OCI-LY1 (cell line): ENCODE measurements at regions not wholly inside any gene's neighbourhood (a gene's known extent, or its start where the extent isn't known, plus 50 kb on each side); places are given as distances from the start of the nearest gene placed in this dataset.

Experiments used
- H2AFZ ChIP-seq: fragments of 200-600 bp; sonication (generic), shearing (Covaris generic); 2 replicates; pipeline ENCODE4 v1.6.0; 2014; ENCODE audit warnings: antibody characterized with exemption, mild to moderate bottlenecking, low read length
- H3F3A ChIP-seq: fragments of 200-600 bp; sonication (generic), shearing (Covaris generic); 2 replicates; pipeline ENCODE4 v1.6.0; 2014; ENCODE audit warnings: mild to moderate bottlenecking, antibody characterized with exemption, low read length, moderate library complexity; ENCODE audit not compliant: insufficient read depth
- H3K27ac ChIP-seq: fragments of 200-600 bp; sonication (generic); 2 replicates; pipeline ENCODE4 v1.5.1; 2014; ENCODE audit warnings: low read length, mixed run types, mild to moderate bottlenecking, low read depth; ENCODE audit not compliant: poor library complexity, severe bottlenecking
- H3K27me3 ChIP-seq: fragments of 200-600 bp; sonication (generic); 2 replicates; pipeline ENCODE4 v1.6.0; 2014; ENCODE audit warnings: antibody characterized with exemption, mild to moderate bottlenecking, low read length, moderate library complexity; ENCODE audit not compliant: insufficient read depth
- H3K36me3 ChIP-seq: fragments of 200-600 bp; sonication (generic); 2 replicates; pipeline ENCODE4 v1.6.1; 2014; ENCODE audit warnings: mild to moderate bottlenecking, antibody characterized with exemption, low read length, moderate library complexity, mixed read lengths; ENCODE audit not compliant: insufficient read depth
- H3K4me1 ChIP-seq: fragments of 200-600 bp; sonication (generic); 2 replicates; pipeline ENCODE4 v1.5.1; 2014; ENCODE audit warnings: mild to moderate bottlenecking, low read length, moderate library complexity; ENCODE audit not compliant: insufficient read depth, severe bottlenecking
- H3K4me2 ChIP-seq: fragments of 200-600 bp; sonication (generic), shearing (Covaris generic); 2 replicates; pipeline ENCODE4 v1.6.1; 2014; ENCODE audit warnings: low read length
- H3K4me3 ChIP-seq: fragments of 200-600 bp; sonication (generic); 2 replicates; pipeline ENCODE4 v1.5.1; 2014; ENCODE audit warnings: low read length, low read depth, mild to moderate bottlenecking, mixed read lengths; ENCODE audit not compliant: poor library complexity, severe bottlenecking
- H3K79me2 ChIP-seq: fragments of 200-600 bp; shearing (Covaris generic); 2 replicates; pipeline ENCODE4 v1.6.1; 2016; ENCODE audit warnings: mixed run types, low read length, mixed read lengths; ENCODE audit not compliant: insufficient read depth
- H3K9ac ChIP-seq: fragments of 200-600 bp; sonication (generic), shearing (Covaris generic); 2 replicates; pipeline ENCODE4 v1.6.1; 2014; ENCODE audit warnings: mild to moderate bottlenecking, low read length, mixed read lengths
- H3K9me2 ChIP-seq: fragments of 200-600 bp; sonication (generic), shearing (Covaris generic); 2 replicates; pipeline ENCODE4 v1.6.1; 2014; ENCODE audit warnings: low read depth, mild to moderate bottlenecking, low read length, mixed read lengths
- H3K9me3 ChIP-seq: fragments of 200-600 bp; shearing (Covaris generic); 2 replicates; pipeline ENCODE4 v1.6.1; 2014; ENCODE audit warnings: low read length, mixed read lengths
- H4K20me1 ChIP-seq: fragments of 200-600 bp; sonication (generic), shearing (Covaris generic); 2 replicates; pipeline ENCODE4 v1.6.0; 2016; ENCODE audit warnings: mild to moderate bottlenecking, low read length; ENCODE audit not compliant: insufficient read depth
- EZH2 ChIP-seq: fragments of 200-600 bp; sonication (generic), shearing (Covaris generic); IDR thresholded peaks from 2 replicates; pipeline ENCODE4 v1.8.0; 2017; ENCODE audit warnings: borderline replicate concordance, mixed run types, mild to moderate bottlenecking, antibody characterized with exemption, low read length, moderate library complexity, mixed read lengths
- TF ChIP-seq, protein P1 (sequence below): fragments of 200-600 bp; sonication (generic), shearing (Covaris generic); IDR thresholded peaks from 2 replicates; pipeline ENCODE4 v1.5.1; 2017; ENCODE audit warnings: mild to moderate bottlenecking, antibody characterized with exemption, low read length, moderate library complexity, mixed read lengths

DNA sequence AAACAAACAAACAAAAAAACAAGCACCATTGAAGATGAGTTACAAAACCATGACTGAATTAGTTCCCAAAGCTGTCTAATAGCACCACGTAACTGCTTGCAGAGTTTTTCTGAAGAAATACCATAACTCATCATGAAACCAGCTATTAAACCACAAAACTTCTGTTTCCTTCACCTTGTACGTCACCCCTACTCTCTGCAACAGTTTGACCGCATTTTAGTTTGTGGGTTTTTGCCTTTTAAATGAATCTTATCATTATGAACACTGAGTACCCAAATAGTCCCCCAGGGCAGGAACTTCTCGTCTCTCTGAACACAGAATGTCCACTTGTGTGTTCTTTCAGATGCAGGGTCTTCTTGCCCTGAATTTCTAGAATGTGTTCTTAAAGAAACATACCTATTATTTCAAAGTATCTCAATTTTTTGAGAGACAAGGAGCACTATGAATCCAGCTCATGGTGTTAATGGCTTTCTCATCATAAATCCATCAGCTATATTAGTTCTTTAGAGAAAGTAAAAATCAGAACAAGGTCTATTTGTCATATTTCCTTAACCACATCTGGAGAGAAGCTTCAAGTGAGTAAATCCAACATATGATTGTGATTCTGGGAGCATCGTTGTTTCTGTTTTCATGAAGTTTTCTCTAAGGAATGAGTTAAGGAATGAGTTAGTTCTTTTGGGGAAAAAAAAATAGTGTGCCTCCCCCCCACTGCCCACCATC, 210.6 kb downstream of the AUH start:
- Histone ChIP-seq H3K79me2 (no peaks in the 10 kb centered on the region), H3K4me2 (no peak overlapping the region), H3K9me3 (no peaks in the 10 kb centered on the region), H3K27me3 (no peaks in the 10 kb centered on the region), H3K9ac (no peak overlapping the region), H3F3A (no peaks in the 10 kb centered on the region), H3K4me1 (no peaks in the 10 kb centered on the region), H4K20me1 (no peaks in the 10 kb centered on the region), H3K36me3 (no peaks in the 10 kb centered on the region), H3K9me2 (no peaks in the 10 kb centered on the region), H2AFZ (no peak overlapping the region), H3K27ac (no peak overlapping the region), H3K4me3 (no peak overlapping the region)
- TF ChIP-seq, protein P1, sequence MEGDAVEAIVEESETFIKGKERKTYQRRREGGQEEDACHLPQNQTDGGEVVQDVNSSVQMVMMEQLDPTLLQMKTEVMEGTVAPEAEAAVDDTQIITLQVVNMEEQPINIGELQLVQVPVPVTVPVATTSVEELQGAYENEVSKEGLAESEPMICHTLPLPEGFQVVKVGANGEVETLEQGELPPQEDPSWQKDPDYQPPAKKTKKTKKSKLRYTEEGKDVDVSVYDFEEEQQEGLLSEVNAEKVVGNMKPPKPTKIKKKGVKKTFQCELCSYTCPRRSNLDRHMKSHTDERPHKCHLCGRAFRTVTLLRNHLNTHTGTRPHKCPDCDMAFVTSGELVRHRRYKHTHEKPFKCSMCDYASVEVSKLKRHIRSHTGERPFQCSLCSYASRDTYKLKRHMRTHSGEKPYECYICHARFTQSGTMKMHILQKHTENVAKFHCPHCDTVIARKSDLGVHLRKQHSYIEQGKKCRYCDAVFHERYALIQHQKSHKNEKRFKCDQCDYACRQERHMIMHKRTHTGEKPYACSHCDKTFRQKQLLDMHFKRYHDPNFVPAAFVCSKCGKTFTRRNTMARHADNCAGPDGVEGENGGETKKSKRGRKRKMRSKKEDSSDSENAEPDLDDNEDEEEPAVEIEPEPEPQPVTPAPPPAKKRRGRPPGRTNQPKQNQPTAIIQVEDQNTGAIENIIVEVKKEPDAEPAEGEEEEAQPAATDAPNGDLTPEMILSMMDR = no peak
- TF ChIP-seq EZH2 = no peak

DNA sequence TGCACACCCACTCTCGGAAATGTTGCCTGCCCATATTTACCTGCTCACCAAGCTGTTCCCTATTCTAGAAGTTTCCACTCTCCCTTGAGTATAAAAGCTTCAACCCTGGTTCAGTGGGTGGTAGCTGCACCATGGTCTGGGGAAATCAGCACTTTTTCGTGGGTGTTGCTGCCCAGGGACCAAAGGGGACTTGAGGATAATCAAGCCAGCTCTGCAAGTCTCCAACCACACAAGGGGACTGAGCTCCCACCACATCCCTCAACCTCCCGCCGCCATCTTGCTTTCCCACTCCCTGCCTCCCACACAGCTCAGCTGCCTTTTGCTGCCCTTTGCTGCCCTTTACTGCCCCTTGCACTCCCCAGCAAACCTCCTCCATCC, 210.0 kb downstream of the AUH start:
- Histone ChIP-seq H3K27ac (no peak overlapping the region), H3F3A (no peaks in the 10 kb centered on the region), H3K4me2 (no peak overlapping the region), H2AFZ (no peak overlapping the region), H4K20me1 (no peaks in the 10 kb centered on the region), H3K4me3 (no peak overlapping the region), H3K4me1 (no peaks in the 10 kb centered on the region), H3K79me2 (no peaks in the 10 kb centered on the region), H3K36me3 (no peaks in the 10 kb centered on the region), H3K9ac (no peak overlapping the region), H3K9me2 (no peaks in the 10 kb centered on the region), H3K9me3 (no peaks in the 10 kb centered on the region), H3K27me3 (0 out of 2 replicates have a peak, but pooled peaks cover under 1% of the 10 kb centered on the region)
- TF ChIP-seq, protein P1 = no peak
- no peak for TF ChIP-seq EZH2

DNA sequence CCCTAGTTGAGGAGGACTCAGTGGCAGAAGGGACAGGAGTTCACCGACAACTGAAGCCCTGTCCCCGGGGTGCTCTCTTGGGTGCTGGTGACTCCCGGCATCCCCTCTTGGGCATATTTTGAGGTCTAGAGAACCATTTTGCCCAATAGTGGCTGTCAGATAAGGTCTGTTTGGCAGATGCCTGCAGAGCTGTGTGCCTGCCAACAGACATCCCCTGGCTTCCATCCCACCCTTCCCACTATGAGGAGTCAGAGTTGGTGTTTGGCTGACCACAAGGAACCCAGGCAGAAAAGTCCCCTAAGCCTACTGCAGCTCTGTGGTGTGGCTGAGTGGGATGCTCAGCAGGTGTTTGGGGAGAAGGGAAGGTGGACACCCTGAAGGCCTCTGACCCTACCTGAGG, 207.0 kb downstream of the AUH start:
- Histone ChIP-seq H2AFZ (no peak overlapping the region), H3K36me3 (no peaks in the 10 kb centered on the region), H3K4me1 (no peaks in the 10 kb centered on the region), H3K9ac (no peak overlapping the region), H3K27ac (no peak overlapping the region), H3K4me3 (no peak overlapping the region), H3K4me2 (no peak overlapping the region), H3F3A (no peaks in the 10 kb centered on the region), H3K27me3 (0 out of 2 replicates have a peak, but pooled peaks cover 3% of the 10 kb centered on the region), H4K20me1 (no peaks in the 10 kb centered on the region), H3K79me2 (no peaks in the 10 kb centered on the region), H3K9me3 (no peaks in the 10 kb centered on the region), H3K9me2 (no peaks in the 10 kb centered on the region)
- no peak for TF ChIP-seq EZH2
- TF ChIP-seq, protein P1 = no peak
